DND-41 (cell line): ENCODE measurements at regions not wholly inside any gene's neighbourhood (a gene's known extent, or its start where the extent isn't known, plus 50 kb on each side); places are given as distances from the start of the nearest gene placed in this dataset.

Experiments used
- ATAC-seq: fragments of 200-7000 bp; cut with Tn5 transposase; 3 replicates; pipeline ENCODE4 v1.9.1; 2021; ENCODE audit warnings: low read depth; ENCODE audit not compliant: insufficient read depth
- DNase-seq: peaks from one replicate; pipeline ENCODE4 v3.0.0-alpha.2; 2020
- H2AFZ ChIP-seq: 2 replicates; pipeline ENCODE4 v1.6.0; 2012; ENCODE audit warnings: low read depth, low read length
- H3K27ac ChIP-seq: 2 replicates; pipeline ENCODE4 v1.5.1; 2012; ENCODE audit warnings: low read length, inconsistent platforms
- H3K27me3 ChIP-seq: fragments of 200-600 bp; sonication (generic); 2 replicates; pipeline ENCODE4 v1.6.0; 2012; ENCODE audit warnings: low read length, mild to moderate bottlenecking, inconsistent platforms; ENCODE audit not compliant: insufficient read depth, poor library complexity
- H3K36me3 ChIP-seq: 2 replicates; pipeline ENCODE4 v1.5.1; 2012; ENCODE audit warnings: low read length, inconsistent platforms; ENCODE audit not compliant: insufficient read depth
- H3K4me1 ChIP-seq: 2 replicates; pipeline ENCODE4 v1.5.1; 2012; ENCODE audit warnings: mild to moderate bottlenecking, low read length; ENCODE audit not compliant: insufficient read depth
- H3K4me2 ChIP-seq: 2 replicates; pipeline ENCODE4 v1.6.0; 2012; ENCODE audit warnings: mild to moderate bottlenecking, moderate library complexity, low read length, inconsistent platforms; ENCODE audit not compliant: insufficient read depth
- H3K4me3 ChIP-seq, 2 experiments: fragments of 200-600 bp in 1 of 2; shearing (Covaris generic) in 1 of 2; 2 replicates each; pipeline ENCODE4 v1.5.1; 2012 to 2016; ENCODE audit warnings: inconsistent platforms in 2 of 2, low read length in 2 of 2, mild to moderate bottlenecking in 2 of 2, low read depth in 1 of 2, moderate library complexity in 1 of 2
- H3K79me2 ChIP-seq: 2 replicates; pipeline ENCODE4 v1.6.0; 2012; ENCODE audit warnings: low read length, inconsistent platforms; ENCODE audit not compliant: insufficient read depth
- H3K9ac ChIP-seq: 2 replicates; pipeline ENCODE4 v1.6.0; 2012; ENCODE audit warnings: low read depth, mild to moderate bottlenecking, inconsistent platforms, low read length, moderate library complexity
- H3K9me3 ChIP-seq: 2 replicates; pipeline ENCODE4 v1.5.1; 2012; ENCODE audit warnings: low read length, moderate library complexity, mild to moderate bottlenecking, inconsistent platforms; ENCODE audit not compliant: insufficient read depth, severe bottlenecking
- H4K20me1 ChIP-seq: 2 replicates; pipeline ENCODE4 v1.6.0; 2012; ENCODE audit warnings: low read length; ENCODE audit not compliant: insufficient read depth
- EZH2 ChIP-seq: IDR thresholded peaks from 3 replicates; pipeline ENCODE4 v1.6.1; 2012; ENCODE audit warnings: borderline replicate concordance, low read depth, mild to moderate bottlenecking, moderate library complexity, low read length, inconsistent platforms; ENCODE audit not compliant: severe bottlenecking
- TF ChIP-seq, protein P1 (sequence below): IDR thresholded peaks from 2 replicates; pipeline ENCODE4 v1.5.1; 2012; ENCODE audit warnings: borderline replicate concordance, low read length, moderate library complexity, mild to moderate bottlenecking; ENCODE audit not compliant: poor library complexity, severe bottlenecking; ENCODE audit errors: extremely low read depth

DNA sequence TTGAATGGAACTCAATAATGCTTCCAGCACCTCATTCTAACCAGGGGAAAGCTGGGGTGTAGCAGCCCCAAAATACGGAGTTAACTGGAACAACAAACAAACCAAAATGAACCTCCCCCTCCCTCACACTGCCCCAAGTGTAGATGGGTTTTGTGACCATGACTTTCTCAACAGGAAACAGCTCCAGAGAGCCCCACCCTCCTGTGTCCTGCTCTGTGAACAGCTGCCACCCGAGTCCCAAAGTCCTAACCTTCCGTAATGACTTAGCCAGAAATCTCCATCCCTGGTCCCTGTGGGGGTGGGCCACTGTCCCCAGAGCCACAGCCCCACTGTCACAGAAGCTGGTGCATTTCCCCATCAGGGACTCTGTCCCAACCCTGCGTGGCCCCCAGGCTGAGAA is 155.4 kb downstream of the CRYBB2 start:
- peaks cover 45% of the 10 kb centered on the region for H3K36me3 ChIP-seq
- H2AFZ ChIP-seq = no peak overlapping the region
- no peak overlapping the region for H3K9ac ChIP-seq
- TF ChIP-seq, protein P1, sequence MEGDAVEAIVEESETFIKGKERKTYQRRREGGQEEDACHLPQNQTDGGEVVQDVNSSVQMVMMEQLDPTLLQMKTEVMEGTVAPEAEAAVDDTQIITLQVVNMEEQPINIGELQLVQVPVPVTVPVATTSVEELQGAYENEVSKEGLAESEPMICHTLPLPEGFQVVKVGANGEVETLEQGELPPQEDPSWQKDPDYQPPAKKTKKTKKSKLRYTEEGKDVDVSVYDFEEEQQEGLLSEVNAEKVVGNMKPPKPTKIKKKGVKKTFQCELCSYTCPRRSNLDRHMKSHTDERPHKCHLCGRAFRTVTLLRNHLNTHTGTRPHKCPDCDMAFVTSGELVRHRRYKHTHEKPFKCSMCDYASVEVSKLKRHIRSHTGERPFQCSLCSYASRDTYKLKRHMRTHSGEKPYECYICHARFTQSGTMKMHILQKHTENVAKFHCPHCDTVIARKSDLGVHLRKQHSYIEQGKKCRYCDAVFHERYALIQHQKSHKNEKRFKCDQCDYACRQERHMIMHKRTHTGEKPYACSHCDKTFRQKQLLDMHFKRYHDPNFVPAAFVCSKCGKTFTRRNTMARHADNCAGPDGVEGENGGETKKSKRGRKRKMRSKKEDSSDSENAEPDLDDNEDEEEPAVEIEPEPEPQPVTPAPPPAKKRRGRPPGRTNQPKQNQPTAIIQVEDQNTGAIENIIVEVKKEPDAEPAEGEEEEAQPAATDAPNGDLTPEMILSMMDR = no peak
- TF ChIP-seq EZH2 = no peak
- no peaks in the 10 kb centered on the region for H3K27me3 ChIP-seq
- H3K27ac ChIP-seq = no peak overlapping the region
- H3K4me3 ChIP-seq = no peak overlapping the region
- H4K20me1 ChIP-seq = peaks cover 24% of the 10 kb centered on the region
- no peaks in the 10 kb centered on the region for H3K9me3 ChIP-seq
- DNase-seq = no peak
- H3K79me2 ChIP-seq = no peaks in the 10 kb centered on the region
- no peak for ATAC-seq
- no peaks in the 10 kb centered on the region for H3K4me1 ChIP-seq
- no peak overlapping the region for H3K4me2 ChIP-seq

DNA sequence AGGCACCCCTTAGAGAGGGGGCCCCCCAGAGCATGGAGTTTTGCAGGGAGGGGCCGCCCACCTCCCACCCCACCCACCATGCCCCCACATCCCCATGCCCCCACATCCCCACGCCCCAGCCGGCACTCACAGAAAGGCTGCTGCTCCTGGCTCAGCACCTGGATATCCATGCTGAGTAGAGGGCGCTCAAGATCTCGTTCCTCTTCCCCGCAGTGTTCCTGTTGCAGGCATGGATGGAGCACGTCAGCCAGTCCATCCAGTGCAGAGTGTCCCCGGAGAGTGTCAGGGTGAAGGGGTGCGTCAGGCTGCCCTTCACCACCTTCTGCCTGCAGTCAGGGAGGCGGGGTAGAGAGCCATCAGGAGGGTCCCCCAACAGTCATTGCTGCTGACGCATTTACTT is 156.2 kb downstream of the CRYBB2 start:
- Histone ChIP-seq H3K4me1 (no peaks in the 10 kb centered on the region), H3K9ac (no peak overlapping the region), H3K9me3 (no peaks in the 10 kb centered on the region), H3K79me2 (no peaks in the 10 kb centered on the region), H2AFZ (no peak overlapping the region), H3K27me3 (no peaks in the 10 kb centered on the region), H3K36me3 (peaks cover 50% of the 10 kb centered on the region), H3K4me3 (no peak overlapping the region), H3K27ac (no peak overlapping the region), H3K4me2 (no peak overlapping the region), H4K20me1 (peaks cover 30% of the 10 kb centered on the region)
- no peak for TF ChIP-seq EZH2
- TF ChIP-seq, protein P1 = no peak
- ATAC-seq (no peak), DNase-seq (no peak)

DNA sequence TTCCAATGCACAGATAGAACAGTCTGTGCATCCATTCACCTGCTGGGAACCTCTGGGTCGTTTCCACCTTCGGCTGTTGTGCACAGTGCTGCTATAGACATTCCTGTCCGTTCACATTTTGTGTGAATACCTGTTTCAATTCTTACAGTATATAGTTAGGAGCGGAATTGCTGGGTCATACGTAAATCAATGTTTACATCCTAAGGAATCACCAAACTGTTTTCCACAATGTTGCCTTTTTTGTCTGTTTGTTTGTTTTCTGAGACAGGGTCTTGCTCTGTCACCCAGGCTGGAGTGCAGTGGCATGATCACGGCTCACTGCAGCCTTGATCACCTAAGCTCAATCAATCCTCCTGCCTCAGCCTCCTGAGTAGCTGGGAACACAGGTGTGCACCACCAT is 158.3 kb downstream of the CRYBB2 start:
- Histone ChIP-seq H3K27me3 (no peaks in the 10 kb centered on the region), H3K9me3 (no peaks in the 10 kb centered on the region), H3K9ac (no peak overlapping the region), H3K27ac (no peak overlapping the region), H2AFZ (no peak overlapping the region), H3K4me2 (no peak overlapping the region), H3K4me1 (no peaks in the 10 kb centered on the region), H3K36me3 (peaks cover 44% of the 10 kb centered on the region), H4K20me1 (peaks cover 35% of the 10 kb centered on the region), H3K4me3 (no peak overlapping the region), H3K79me2 (peaks cover 5% of the 10 kb centered on the region; the same call in 1 of the 2 replicates)
- no peak for ATAC-seq
- no peak for DNase-seq
- TF ChIP-seq, protein P1 = no peak
- TF ChIP-seq EZH2 = no peak
